Transverse colon (tissue), 4 donors: ENCODE measurements at regions not wholly inside any gene's neighbourhood (a gene's known extent, or its start where the extent isn't known, plus 50 kb on each side); places are given as distances from the start of the nearest gene placed in this dataset.

ENCODE experiments used
- DNase-seq: peaks from one replicate; pipeline ENCODE4 v3.0.0-alpha.2; 2019
- H3K27ac ChIP-seq, 4 donors: fragments of 200-600 bp; sonication (generic); 2 replicates each; pipeline ENCODE4 v1.5.1; 2016 to 2018; ENCODE audit warnings: inconsistent platforms in 4 of 4
- H3K27me3 ChIP-seq: fragments of 200-600 bp; sonication (generic); 2 replicates; pipeline ENCODE4 v1.5.1; 2017; ENCODE audit warnings: inconsistent platforms
- H3K36me3 ChIP-seq, 4 donors: fragments of 200-600 bp; sonication (generic); 2 replicates each; pipeline ENCODE4 v1.5.1; 2017 to 2019; ENCODE audit warnings: inconsistent platforms in 4 of 4
- H3K4me1 ChIP-seq, 4 donors: fragments of 200-600 bp; sonication (generic); 2 replicates each; pipeline ENCODE4 v1.5.1; 2017 to 2020; ENCODE audit warnings: inconsistent platforms in 4 of 4
- H3K4me3 ChIP-seq, 4 donors: fragments of 200-600 bp; sonication (generic); 1 replicate in 1 of 4; 2 replicates in 3 of 4; pipeline versions ENCODE4 v1.5.1 to v1.6.1; 2017 to 2019; ENCODE audit warnings: inconsistent platforms in 4 of 4
- H3K9me3 ChIP-seq, 2 donors: fragments of 200-600 bp; sonication (generic); 2 replicates each; pipeline ENCODE4 v1.5.1; 2017 to 2019; ENCODE audit warnings: inconsistent platforms in 2 of 2
- EP300 ChIP-seq: sonication (generic); formaldehyde crosslinking; IDR thresholded peaks from one replicate; pipeline ENCODE4 v1.6.1; 2017; ENCODE audit warnings: antibody characterized with exemption, low read depth
- POLR2A ChIP-seq: fragments of 450-650 bp; IDR thresholded peaks from one replicate; pipeline ENCODE4 v1.6.1; 2016; ENCODE audit warnings: antibody characterized with exemption, mild to moderate bottlenecking, moderate library complexity
- POLR2AphosphoS5 ChIP-seq, 3 donors: sonication (generic); formaldehyde crosslinking; IDR thresholded peaks; one replicate each; pipeline ENCODE4 v1.6.1; 2016; ENCODE audit warnings: antibody characterized with exemption in 3 of 3
- WGBS, 2 donors: methylation state at CpG; one replicate each; pipeline ENCODE4 v1.1.5; 2018; ENCODE audit warnings: low coverage in 1 of 2; 5-methylcytosine and 5-hydroxymethylcytosine counted together
- in situ Hi-C, 4 donors: fragments of 200-750 bp; cut with MboI; loops; one replicate each; pipeline versions ENCODE4 v1.15.0 to v1.15.1; 2017; ENCODE audit warnings: low sequenced_read_pairs in 3 of 4, low pct_ligation_motif_present in 1 of 4, low pct_unique_long_range_greater_than_20kb in 1 of 4
- intact Hi-C: fragments of 100-400 bp; cut with DNase I; formaldehyde crosslinking; loops from one replicate; pipeline ENCODE4 v1.15.1; 2023; ENCODE audit warnings: low total_unique reads
- TF ChIP-seq, protein P1 (sequence below), 5 experiments: fragments of 200-600 bp in 3 of 5; fragments of 450-650 bp in 2 of 5; sonication (generic) in 3 of 5; IDR thresholded peaks; 1 replicate in 2 of 5; 2 replicates in 3 of 5; pipeline ENCODE4 v1.5.1; 2016 to 2017; ENCODE audit warnings: antibody characterized with exemption in 5 of 5, inconsistent platforms in 3 of 5, mild to moderate bottlenecking in 2 of 5, moderate library complexity in 1 of 5

GRCh38 chr13:65943708-65944107 is 1286.4 kb downstream of the PCDH9 start:
- Histone ChIP-seq H3K4me3 (no peak overlapping the region), H3K9me3 (no peaks in the 10 kb centered on the region), H3K36me3 (no peaks in the 10 kb centered on the region), H3K27me3 (no peaks in the 10 kb centered on the region), H3K27ac (no peak overlapping the region), H3K4me1 (no peaks in the 10 kb centered on the region)
- WGBS, 2 donors = 57 to 61% methylated on average over 3 of the region's 3 CpGs
- no peak for TF ChIP-seq EP300
- no peak for TF ChIP-seq POLR2AphosphoS5 (IDR thresholded peaks at IDR 0.05)
- TF ChIP-seq, protein P1, sequence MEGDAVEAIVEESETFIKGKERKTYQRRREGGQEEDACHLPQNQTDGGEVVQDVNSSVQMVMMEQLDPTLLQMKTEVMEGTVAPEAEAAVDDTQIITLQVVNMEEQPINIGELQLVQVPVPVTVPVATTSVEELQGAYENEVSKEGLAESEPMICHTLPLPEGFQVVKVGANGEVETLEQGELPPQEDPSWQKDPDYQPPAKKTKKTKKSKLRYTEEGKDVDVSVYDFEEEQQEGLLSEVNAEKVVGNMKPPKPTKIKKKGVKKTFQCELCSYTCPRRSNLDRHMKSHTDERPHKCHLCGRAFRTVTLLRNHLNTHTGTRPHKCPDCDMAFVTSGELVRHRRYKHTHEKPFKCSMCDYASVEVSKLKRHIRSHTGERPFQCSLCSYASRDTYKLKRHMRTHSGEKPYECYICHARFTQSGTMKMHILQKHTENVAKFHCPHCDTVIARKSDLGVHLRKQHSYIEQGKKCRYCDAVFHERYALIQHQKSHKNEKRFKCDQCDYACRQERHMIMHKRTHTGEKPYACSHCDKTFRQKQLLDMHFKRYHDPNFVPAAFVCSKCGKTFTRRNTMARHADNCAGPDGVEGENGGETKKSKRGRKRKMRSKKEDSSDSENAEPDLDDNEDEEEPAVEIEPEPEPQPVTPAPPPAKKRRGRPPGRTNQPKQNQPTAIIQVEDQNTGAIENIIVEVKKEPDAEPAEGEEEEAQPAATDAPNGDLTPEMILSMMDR (IDR thresholded peaks at IDR 0.05) = no peak
- TF ChIP-seq POLR2A = no peak
- in situ Hi-C loops (no loop called here), intact Hi-C loops (no loop called here)
- no peak for DNase-seq

GRCh38 chr13:65943024-65943423 is 1287.1 kb downstream of the PCDH9 start:
- DNase-seq = no peak
- intact Hi-C loops (no loop called here), in situ Hi-C loops (no loop called here)
- Histone ChIP-seq H3K36me3 (no peaks in the 10 kb centered on the region), H3K4me3 (no peak overlapping the region), H3K27me3 (no peaks in the 10 kb centered on the region), H3K4me1 (no peaks in the 10 kb centered on the region), H3K27ac (no peak overlapping the region), H3K9me3 (no peaks in the 10 kb centered on the region)
- WGBS, 2 donors = 80 to 88% methylated on average over 1 of the region's 1 CpG
- no peak for TF ChIP-seq EP300
- TF ChIP-seq POLR2AphosphoS5 (IDR thresholded peaks at IDR 0.05) = no peak
- TF ChIP-seq POLR2A = no peak
- TF ChIP-seq, protein P1 (IDR thresholded peaks at IDR 0.05) = no peak

DNA sequence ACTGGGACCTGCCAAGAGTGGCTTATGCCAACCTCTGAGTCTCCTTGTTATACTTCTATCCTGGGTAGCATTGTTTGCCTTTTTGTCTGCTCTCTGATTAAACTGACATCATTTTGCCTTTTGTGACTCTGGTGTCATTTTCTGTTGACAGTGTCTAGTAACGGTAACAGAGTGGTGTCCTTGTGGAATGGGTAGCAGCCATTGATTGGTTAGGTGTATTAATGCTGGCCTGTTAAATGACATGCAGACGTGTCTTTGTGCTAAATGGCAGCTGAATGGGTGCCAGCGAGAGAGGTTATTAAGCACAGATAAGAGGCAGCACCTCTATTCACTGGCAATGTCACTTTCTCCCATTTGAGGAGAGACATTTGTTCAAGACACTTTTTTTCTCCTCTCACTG is 1289.4 kb downstream of the PCDH9 start:
- Histone ChIP-seq H3K4me3 (no peak overlapping the region), H3K27ac (no peak overlapping the region), H3K4me1 (no peaks in the 10 kb centered on the region), H3K36me3 (no peaks in the 10 kb centered on the region), H3K27me3 (no peaks in the 10 kb centered on the region), H3K9me3 (no peaks in the 10 kb centered on the region)
- no peak for DNase-seq
- in situ Hi-C loops (no loop called here), intact Hi-C loops (no loop called here)
- WGBS, 2 donors = 59 to 79% methylated on average over 2 to 3 of the region's 3 CpGs
- TF ChIP-seq, protein P1 (IDR thresholded peaks at IDR 0.05) = no peak

DNA sequence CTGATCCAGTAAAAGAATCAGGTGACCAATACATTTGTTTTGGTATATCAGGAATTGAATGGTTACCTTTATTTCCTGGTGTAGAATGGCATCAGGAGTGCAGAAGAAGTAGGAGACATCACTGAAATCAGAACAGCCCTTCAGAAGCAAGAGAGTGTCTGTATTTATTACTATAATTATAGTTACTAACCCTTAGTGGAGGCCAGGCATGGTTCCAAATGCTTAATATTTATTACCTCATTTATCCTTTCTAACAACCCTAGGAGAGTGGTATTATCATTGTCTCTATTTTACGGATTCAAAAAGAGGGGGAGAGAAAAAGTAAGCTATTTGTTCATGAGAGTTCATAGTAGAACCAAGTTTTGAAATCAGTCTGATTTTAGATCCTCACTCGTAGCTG is 1292.9 kb downstream of the PCDH9 start:
- no peak for DNase-seq
- TF ChIP-seq EP300 (no peak), POLR2AphosphoS5 (IDR thresholded peaks at IDR 0.05) (no peak), POLR2A (no peak)
- TF ChIP-seq, protein P1 (IDR thresholded peaks at IDR 0.05) = no peak
- Histone ChIP-seq H3K4me3 (no peak overlapping the region), H3K27me3 (no peaks in the 10 kb centered on the region), H3K9me3 (no peaks in the 10 kb centered on the region), H3K27ac (no peak overlapping the region), H3K4me1 (no peaks in the 10 kb centered on the region), H3K36me3 (no peaks in the 10 kb centered on the region)
- 40 to 54% methylated on average over 2 of the region's 2 CpGs for WGBS, 2 donors
- in situ Hi-C loops = no loop called here
- intact Hi-C loops = no loop called here
